CD4-positive, alpha-beta memory T cell (primary cell): ENCODE measurements at regions not wholly inside any gene's neighbourhood (a gene's known extent, or its start where the extent isn't known, plus 50 kb on each side); places are given as distances from the start of the nearest gene placed in this dataset.

Source experiments
- CTCF ChIA-PET: fragments of 350-600 bp; sonication (Branson Sonifier 250); formaldehyde crosslinking; loops from one replicate; lab custom pipeline; 2021; ENCODE audit warnings: inconsistent platforms; ENCODE audit not compliant: partially characterized antibody; lab: Charles Lee
- POLR2A ChIA-PET: fragments of 350-600 bp; sonication (Branson Sonifier 250); formaldehyde crosslinking; loops from one replicate; lab custom pipeline; 2021; ENCODE audit not compliant: partially characterized antibody; lab: Charles Lee
- DNase-seq, 5 donors: peaks; one replicate each; pipeline versions ENCODE4 v3.0.0 to v3.0.0-alpha.2; 2020 to 2022; ENCODE audit warnings: mixed read lengths in 1 of 5
- H3K27ac ChIP-seq: one replicate; pipeline ENCODE4 v1.7.0; 2013; ENCODE audit warnings: low read depth, low read length
- H3K27me3 ChIP-seq: 2 replicates; pipeline ENCODE4 v1.7.0; 2013; ENCODE audit warnings: mild to moderate bottlenecking, low read length, moderate library complexity; ENCODE audit not compliant: insufficient read depth
- H3K36me3 ChIP-seq: 2 replicates; pipeline ENCODE4 v1.7.0; 2013; ENCODE audit warnings: mild to moderate bottlenecking, low read length, moderate library complexity; ENCODE audit not compliant: insufficient read depth
- H3K4me1 ChIP-seq: 2 replicates; pipeline ENCODE4 v1.7.0; 2013; ENCODE audit warnings: mild to moderate bottlenecking, low read length, moderate library complexity; ENCODE audit not compliant: insufficient read depth
- H3K4me3 ChIP-seq, 2 donors: one replicate each; pipeline ENCODE4 v1.7.0; 2013; ENCODE audit warnings: low read length in 2 of 2, mild to moderate bottlenecking in 1 of 2
- H3K9me3 ChIP-seq, 2 donors: one replicate each; pipeline ENCODE4 v1.7.0; 2013; ENCODE audit warnings: low read length in 2 of 2, control low read depth in 1 of 2; ENCODE audit not compliant: control insufficient read depth in 1 of 2
- H3K27ac Mint-ChIP-seq, 7 donors: one replicate each; pipeline ENCODE4 v1.8.0; 2020 to 2021; ENCODE audit warnings: mixed read lengths in 7 of 7, mild to moderate bottlenecking in 6 of 7, inconsistent platforms in 3 of 7, moderate library complexity in 3 of 7
- H3K27me3 Mint-ChIP-seq, 2 donors: one replicate each; pipeline ENCODE4 v1.8.0; 2020 to 2021; ENCODE audit warnings: mixed read lengths in 2 of 2
- H3K36me3 Mint-ChIP-seq, 2 donors: one replicate each; pipeline ENCODE4 v1.8.0; 2020 to 2021; ENCODE audit warnings: mixed read lengths in 2 of 2, inconsistent platforms in 1 of 2, mild to moderate bottlenecking in 1 of 2
- H3K4me1 Mint-ChIP-seq, 4 donors: one replicate each; pipeline ENCODE4 v1.8.0; 2020 to 2021; ENCODE audit warnings: mixed read lengths in 4 of 4, mild to moderate bottlenecking in 1 of 4
- H3K4me3 Mint-ChIP-seq, 8 donors: one replicate each; pipeline ENCODE4 v1.8.0; 2020 to 2021; ENCODE audit warnings: mixed read lengths in 8 of 8, mild to moderate bottlenecking in 7 of 8, moderate library complexity in 6 of 8, inconsistent platforms in 3 of 8
- H3K9me3 Mint-ChIP-seq, 8 donors: one replicate each; pipeline ENCODE4 v1.8.0; 2020 to 2021; ENCODE audit warnings: mixed read lengths in 8 of 8, mild to moderate bottlenecking in 5 of 8, inconsistent platforms in 3 of 8, moderate library complexity in 1 of 8
- intact Hi-C: fragments of 100-400 bp; cut with micrococcal nuclease; formaldehyde crosslinking; loops from one replicate; pipeline ENCODE4 v1.15.1; 2023

DNA sequence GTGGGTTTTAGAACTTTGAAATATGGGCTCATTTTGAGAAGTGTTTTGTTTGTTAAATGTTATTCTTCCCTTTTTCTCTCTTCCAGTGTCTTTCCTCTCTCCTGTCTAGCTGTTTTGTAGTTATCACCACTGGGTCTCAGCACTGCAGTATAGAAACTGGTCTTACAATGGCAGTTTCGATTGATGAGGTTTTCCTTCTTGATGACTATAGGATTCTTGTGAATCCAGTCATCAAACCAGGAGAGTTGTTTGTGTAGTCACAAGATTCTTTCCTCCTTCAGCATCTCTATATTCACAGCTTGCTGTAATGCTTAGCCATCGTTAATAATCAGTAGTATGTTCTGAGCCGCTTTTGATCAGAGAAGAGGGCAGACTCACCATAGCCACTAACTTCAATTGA lies 172.3 kb downstream of the OGFRL1 start:
- H3K4me1 ChIP-seq = no peaks in the 10 kb centered on the region
- intact Hi-C loops = no loop called here
- H3K27me3 Mint-ChIP-seq = peaks cover 0 to 1% of the 10 kb centered on the region in 2 donors
- no peak overlapping the region for H3K27ac Mint-ChIP-seq
- H3K27ac ChIP-seq = no peak overlapping the region
- H3K9me3 Mint-ChIP-seq = peaks cover 0 to 8% (median 5%) of the 10 kb centered on the region in 8 donors
- CTCF ChIA-PET = no interaction called here
- no peak overlapping the region for H3K4me3 ChIP-seq
- no peaks in the 10 kb centered on the region for H3K4me1 Mint-ChIP-seq
- H3K27me3 ChIP-seq = no peaks in the 10 kb centered on the region
- POLR2A ChIA-PET = no interaction called here
- no peak overlapping the region for H3K4me3 Mint-ChIP-seq
- no peak for DNase-seq
- H3K36me3 Mint-ChIP-seq = no peaks in the 10 kb centered on the region
- H3K9me3 ChIP-seq = no peaks in the 10 kb centered on the region
- H3K36me3 ChIP-seq = no peaks in the 10 kb centered on the region

DNA sequence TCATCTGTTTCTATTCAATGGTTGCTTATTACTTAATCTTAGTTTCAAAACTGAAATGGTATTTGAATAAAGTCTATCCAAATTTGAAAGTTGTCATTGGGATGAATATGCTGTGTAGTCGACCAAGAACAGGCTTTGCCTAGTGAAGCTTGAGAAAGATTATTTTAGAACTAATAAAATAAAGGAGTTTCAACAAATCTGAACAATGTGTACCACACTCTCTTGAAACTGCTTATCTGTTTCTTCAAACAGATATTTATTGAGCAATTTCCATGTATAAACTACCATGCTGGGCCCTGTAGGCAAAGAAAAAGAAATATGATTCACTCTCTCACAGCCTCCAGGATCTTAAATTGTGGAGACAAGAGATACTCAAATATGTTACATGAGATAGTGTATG lies 174.4 kb downstream of the OGFRL1 start:
- ChIA-PET CTCF (no interaction called here), POLR2A (no interaction called here)
- no peaks in the 10 kb centered on the region for H3K36me3 Mint-ChIP-seq
- H3K9me3 Mint-ChIP-seq = peaks cover 0 to 11% (median 5%) of the 10 kb centered on the region in 8 donors
- H3K4me3 ChIP-seq = no peak overlapping the region
- H3K27me3 ChIP-seq = no peaks in the 10 kb centered on the region
- intact Hi-C loops = no loop called here
- H3K4me1 ChIP-seq = no peaks in the 10 kb centered on the region
- H3K27ac Mint-ChIP-seq = no peak overlapping the region
- no peaks in the 10 kb centered on the region for H3K9me3 ChIP-seq
- no peak for DNase-seq
- no peaks in the 10 kb centered on the region for H3K4me1 Mint-ChIP-seq
- H3K4me3 Mint-ChIP-seq = no peak overlapping the region
- H3K27ac ChIP-seq = no peak overlapping the region
- no peaks in the 10 kb centered on the region for H3K36me3 ChIP-seq
- H3K27me3 Mint-ChIP-seq = no peaks in the 10 kb centered on the region

- H3K4me3 ChIP-seq = no peak overlapping the region
- DNase-seq = no peak
- H3K27ac ChIP-seq = no peak overlapping the region
- ChIA-PET POLR2A (no interaction called here), CTCF (no interaction called here)
- Mint-ChIP-seq H3K4me3 (no peak overlapping the region), H3K4me1 (no peaks in the 10 kb centered on the region), H3K9me3 (peaks cover 0 to 13% (median 7%) of the 10 kb centered on the region in 8 donors), H3K27me3 (peaks cover 0 to 2% of the 10 kb centered on the region in 2 donors), H3K27ac (no peak overlapping the region), H3K36me3 (no peaks in the 10 kb centered on the region)
- H3K4me1 ChIP-seq = no peaks in the 10 kb centered on the region
- H3K27me3 ChIP-seq = no peaks in the 10 kb centered on the region
- intact Hi-C loops = no loop called here
- H3K36me3 ChIP-seq = no peaks in the 10 kb centered on the region
- no peaks in the 10 kb centered on the region for H3K9me3 ChIP-seq
These were observed 176.5 kb downstream of the OGFRL1 start for GRCh38 chr6:71465096-71465495.

- H3K27ac Mint-ChIP-seq = no peak overlapping the region
- H3K9me3 ChIP-seq = no peaks in the 10 kb centered on the region
- no peaks in the 10 kb centered on the region for H3K4me1 ChIP-seq
- H3K27ac ChIP-seq = no peak overlapping the region
- POLR2A ChIA-PET = no interaction called here
- DNase-seq = no peak
- CTCF ChIA-PET = no interaction called here
- no peak overlapping the region for H3K4me3 ChIP-seq
- H3K4me1 Mint-ChIP-seq = no peaks in the 10 kb centered on the region
- no peak overlapping the region for H3K4me3 Mint-ChIP-seq
- H3K27me3 Mint-ChIP-seq = peaks cover 0 to 2% of the 10 kb centered on the region in 2 donors
- H3K9me3 Mint-ChIP-seq = peaks cover 0 to 13% (median 7%) of the 10 kb centered on the region in 8 donors
- H3K36me3 ChIP-seq = no peaks in the 10 kb centered on the region
- intact Hi-C loops = no loop called here
- H3K27me3 ChIP-seq = no peaks in the 10 kb centered on the region
- H3K36me3 Mint-ChIP-seq = no peaks in the 10 kb centered on the region
These were observed 177.8 kb downstream of the OGFRL1 start for GRCh38 chr6:71466362-71466761.

GRCh38 chr6:71468038-71468437 lies 179.4 kb downstream of the OGFRL1 start:
- H3K4me1 ChIP-seq = no peaks in the 10 kb centered on the region
- peaks cover 0 to 4% of the 10 kb centered on the region in 2 donors for H3K27me3 Mint-ChIP-seq
- no peak overlapping the region for H3K4me3 Mint-ChIP-seq
- ChIA-PET POLR2A (no interaction called here), CTCF (no interaction called here)
- H3K36me3 Mint-ChIP-seq = no peaks in the 10 kb centered on the region
- H3K4me3 ChIP-seq = no peak overlapping the region
- no peak overlapping the region for H3K27ac ChIP-seq
- no peaks in the 10 kb centered on the region for H3K4me1 Mint-ChIP-seq
- peaks cover 0 to 13% (median 7%) of the 10 kb centered on the region in 8 donors for H3K9me3 Mint-ChIP-seq
- H3K36me3 ChIP-seq = no peaks in the 10 kb centered on the region
- H3K27ac Mint-ChIP-seq = no peak overlapping the region
- H3K9me3 ChIP-seq = no peaks in the 10 kb centered on the region
- intact Hi-C loops = no loop called here
- no peaks in the 10 kb centered on the region for H3K27me3 ChIP-seq
- DNase-seq = no peak

GRCh38 chr6:71468841-71469700 lies 180.5 kb downstream of the OGFRL1 start:
- H3K9me3 Mint-ChIP-seq = peaks cover 0 to 11% (median 6%) of the 10 kb centered on the region in 8 donors
- no peaks in the 10 kb centered on the region for H3K9me3 ChIP-seq
- H3K4me3 Mint-ChIP-seq = no peak overlapping the region
- H3K4me1 Mint-ChIP-seq = no peaks in the 10 kb centered on the region
- CTCF ChIA-PET = no interaction called here
- H3K27ac Mint-ChIP-seq = no peak overlapping the region
- H3K27me3 ChIP-seq = no peaks in the 10 kb centered on the region
- H3K27ac ChIP-seq = no peak overlapping the region
- H3K27me3 Mint-ChIP-seq = peaks cover 0 to 4% of the 10 kb centered on the region in 2 donors
- POLR2A ChIA-PET = no interaction called here
- no peaks in the 10 kb centered on the region for H3K4me1 ChIP-seq
- H3K36me3 Mint-ChIP-seq = no peaks in the 10 kb centered on the region
- no peaks in the 10 kb centered on the region for H3K36me3 ChIP-seq
- DNase-seq = no peak
- no peak overlapping the region for H3K4me3 ChIP-seq
- intact Hi-C loops = no loop called here

DNA sequence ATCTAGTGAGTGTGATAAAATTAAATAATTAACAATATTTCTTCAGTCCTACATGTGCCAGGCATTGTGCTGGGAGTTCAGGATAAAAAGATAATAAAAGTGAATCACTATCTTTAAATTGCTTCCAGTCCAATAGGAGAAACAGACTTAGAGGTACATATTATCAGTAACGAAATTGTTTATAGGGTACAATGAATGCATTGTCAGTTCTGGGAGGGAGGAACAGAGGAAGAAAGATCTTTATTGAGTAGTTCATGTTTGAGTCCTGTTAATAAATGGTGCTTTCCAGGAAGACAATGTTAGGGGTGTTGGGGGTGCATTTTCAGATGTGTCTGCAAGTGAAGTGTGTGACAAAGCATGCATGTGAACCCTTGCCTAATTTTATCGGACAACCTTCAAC lies 183.1 kb downstream of the OGFRL1 start:
- no peak overlapping the region for H3K27ac ChIP-seq
- CTCF ChIA-PET = no interaction called here
- no peaks in the 10 kb centered on the region for H3K9me3 ChIP-seq
- intact Hi-C loops = no loop called here
- H3K4me1 Mint-ChIP-seq = no peaks in the 10 kb centered on the region
- H3K4me3 ChIP-seq = no peak overlapping the region
- no peak overlapping the region for H3K4me3 Mint-ChIP-seq
- peaks cover 0 to 4% of the 10 kb centered on the region in 2 donors for H3K27me3 Mint-ChIP-seq
- no peaks in the 10 kb centered on the region for H3K27me3 ChIP-seq
- H3K9me3 Mint-ChIP-seq = peaks cover 0 to 4% (median 0%) of the 10 kb centered on the region in 8 donors
- no peak for DNase-seq
- H3K27ac Mint-ChIP-seq = no peak overlapping the region
- POLR2A ChIA-PET = no interaction called here
- no peaks in the 10 kb centered on the region for H3K4me1 ChIP-seq
- H3K36me3 ChIP-seq = no peaks in the 10 kb centered on the region
- no peaks in the 10 kb centered on the region for H3K36me3 Mint-ChIP-seq
